H1 (cell line): ENCODE measurements at regions not wholly inside any gene's neighbourhood (a gene's known extent, or its start where the extent isn't known, plus 50 kb on each side); places are given as distances from the start of the nearest gene placed in this dataset.

ENCODE experiments used
- CBX5 ChIP-seq: fragments of 300-800, 300-1000 bp; sonication (generic); IDR thresholded peaks from 2 replicates; pipeline ENCODE4 v1.7.1; 2016; ENCODE audit warnings: antibody characterized with exemption, low read length, low read depth
- CEBPB ChIP-seq: IDR thresholded peaks from 2 replicates; pipeline ENCODE4 v1.6.1; 2012; ENCODE audit warnings: low read depth, low read length
- CTCF ChIP-seq, 3 experiments: IDR thresholded peaks; 1 replicate in 2 of 3; 2 replicates in 1 of 3; pipeline versions ENCODE4 v1.5.1 to v1.6.1; 2011; ENCODE audit warnings: low read length in 3 of 3, mild to moderate bottlenecking in 3 of 3, inconsistent platforms in 2 of 3, low read depth in 1 of 3, moderate library complexity in 1 of 3; ENCODE audit not compliant: insufficient read depth in 1 of 3; ENCODE audit errors: control extremely low read depth in 1 of 3
- EP300 ChIP-seq, 2 experiments: IDR thresholded peaks; 1 replicate in 1 of 2; 2 replicates in 1 of 2; pipeline ENCODE4 v1.6.1; 2011 to 2012; ENCODE audit warnings: low read depth in 2 of 2, low read length in 2 of 2, mild to moderate bottlenecking in 2 of 2, borderline replicate concordance in 1 of 2, inconsistent platforms in 1 of 2, moderate library complexity in 1 of 2
- EZH2 ChIP-seq: fragments of 200-600 bp; sonication (generic); IDR thresholded peaks from 2 replicates; pipeline ENCODE4 v1.7.1; 2012; ENCODE audit warnings: low read depth, mild to moderate bottlenecking, moderate library complexity, low read length, inconsistent platforms; ENCODE audit not compliant: severe bottlenecking
- GTF2F1 ChIP-seq: IDR thresholded peaks from 2 replicates; pipeline ENCODE4 v1.6.1; 2012; ENCODE audit warnings: low read depth, low read length, improper control_type of control experiment, borderline replicate concordance
- HDAC6 ChIP-seq: IDR thresholded peaks from one replicate; pipeline ENCODE4 v1.7.1; 2012; ENCODE audit warnings: low read depth, mild to moderate bottlenecking, inconsistent platforms, low read length, moderate library complexity
- POLR2AphosphoS5 ChIP-seq: IDR thresholded peaks from 2 replicates; pipeline ENCODE4 v1.6.1; 2011; ENCODE audit warnings: low read depth, low read length
- SP4 ChIP-seq: IDR thresholded peaks from 2 replicates; pipeline ENCODE4 v1.6.1; 2012; ENCODE audit warnings: low read length, inconsistent platforms
- SRF ChIP-seq: IDR thresholded peaks from 2 replicates; pipeline ENCODE4 v1.6.1; 2011; ENCODE audit warnings: mild to moderate bottlenecking, low read depth, low read length, moderate library complexity
- TF ChIP-seq, protein P1 (sequence below): IDR thresholded peaks from 2 replicates; pipeline ENCODE4 v1.6.1; 2011; ENCODE audit warnings: low read length, improper control_type of control experiment
- TF ChIP-seq, protein P2 (sequence below): IDR thresholded peaks from 2 replicates; pipeline ENCODE4 v1.6.1; 2011; ENCODE audit warnings: low read depth, mild to moderate bottlenecking, low read length; ENCODE audit not compliant: insufficient read depth

DNA sequence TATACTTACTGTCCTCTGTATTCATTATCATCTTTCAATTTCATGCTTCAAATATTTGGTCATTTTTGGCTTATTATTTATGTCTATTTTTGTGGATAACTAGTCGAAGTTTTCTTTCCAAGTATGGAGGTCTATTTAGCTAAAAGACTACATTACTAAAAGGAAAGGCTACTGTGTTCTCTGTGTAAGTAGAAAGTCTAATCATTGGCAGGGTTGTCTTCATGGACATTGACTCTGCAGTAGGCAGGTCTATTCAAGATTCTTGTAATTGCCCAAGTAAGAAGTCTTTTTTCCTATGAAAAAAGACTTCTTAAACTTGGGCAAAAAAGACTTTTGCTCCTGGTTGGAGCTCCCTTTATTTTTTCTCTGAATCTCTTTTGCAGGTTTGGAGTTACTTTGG, 368.6 kb upstream of the GRM7 start:
- TF ChIP-seq POLR2AphosphoS5 (no peak), HDAC6 (no peak), CEBPB (no peak), GTF2F1 (no peak), CBX5 (no peak), CTCF (IDR thresholded peaks at IDR 0.05; ENCODE audit: control extremely low read depth in 1 of 3, insufficient read depth in 1 of 3, low read depth in 1 of 3, low read length in 3 of 3) (no peak), EP300 (IDR thresholded peaks at IDR 0.05; ENCODE audit: borderline replicate concordance in 1 of 2, low read depth in 2 of 2, low read length in 2 of 2) (no peak), EZH2 (no peak), SRF (no peak), SP4 (no peak)
- TF ChIP-seq, protein P1, sequence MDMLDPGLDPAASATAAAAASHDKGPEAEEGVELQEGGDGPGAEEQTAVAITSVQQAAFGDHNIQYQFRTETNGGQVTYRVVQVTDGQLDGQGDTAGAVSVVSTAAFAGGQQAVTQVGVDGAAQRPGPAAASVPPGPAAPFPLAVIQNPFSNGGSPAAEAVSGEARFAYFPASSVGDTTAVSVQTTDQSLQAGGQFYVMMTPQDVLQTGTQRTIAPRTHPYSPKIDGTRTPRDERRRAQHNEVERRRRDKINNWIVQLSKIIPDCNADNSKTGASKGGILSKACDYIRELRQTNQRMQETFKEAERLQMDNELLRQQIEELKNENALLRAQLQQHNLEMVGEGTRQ = no peak
- TF ChIP-seq, protein P2, sequence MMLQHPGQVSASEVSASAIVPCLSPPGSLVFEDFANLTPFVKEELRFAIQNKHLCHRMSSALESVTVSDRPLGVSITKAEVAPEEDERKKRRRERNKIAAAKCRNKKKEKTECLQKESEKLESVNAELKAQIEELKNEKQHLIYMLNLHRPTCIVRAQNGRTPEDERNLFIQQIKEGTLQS = no peak
